Liver (tissue), 8 donors: ENCODE measurements at regions not wholly inside any gene's neighbourhood (a gene's known extent, or its start where the extent isn't known, plus 50 kb on each side); places are given as distances from the start of the nearest gene placed in this dataset.
"Not testable (repeated sequence)": the region's sequence is repeated elsewhere in the genome, so short reads cannot be mapped to it uniquely, and the experiment has no call there.

Source experiments
- DNase-seq: peaks from one replicate; pipeline ENCODE4 v3.0.0-alpha.2; 2017; ENCODE audit warnings: low spot score
- H3K27ac ChIP-seq, 2 donors: one replicate each; pipeline ENCODE4 v1.7.0; 2013; ENCODE audit warnings: inconsistent platforms in 2 of 2, low read length in 2 of 2, control low read depth in 1 of 2, low read depth in 1 of 2, mild to moderate bottlenecking in 1 of 2
- H3K27me3 ChIP-seq, 4 donors: one replicate each; pipeline versions ENCODE4 v1.6.1 to v1.7.0; 2013; ENCODE audit warnings: low read length in 3 of 4, inconsistent platforms in 1 of 4, mild to moderate bottlenecking in 1 of 4, moderate library complexity in 1 of 4; ENCODE audit not compliant: control insufficient read depth in 4 of 4, insufficient read depth in 4 of 4
- H3K36me3 ChIP-seq, 4 donors: one replicate each; pipeline versions ENCODE4 v1.6.1 to v1.7.0; 2013; ENCODE audit warnings: low read length in 3 of 4, mild to moderate bottlenecking in 3 of 4, low read depth in 1 of 4, moderate library complexity in 1 of 4; ENCODE audit not compliant: control insufficient read depth in 4 of 4, insufficient read depth in 3 of 4
- H3K4me1 ChIP-seq, 4 donors: one replicate each; pipeline versions ENCODE4 v1.6.1 to v1.7.0; 2013; ENCODE audit warnings: low read length in 3 of 4, mild to moderate bottlenecking in 3 of 4, moderate library complexity in 1 of 4; ENCODE audit not compliant: control insufficient read depth in 4 of 4, insufficient read depth in 4 of 4
- H3K4me3 ChIP-seq, 3 donors: one replicate each; pipeline versions ENCODE4 v1.6.1 to v1.7.0; 2013; ENCODE audit warnings: low read length in 3 of 3, control low read depth in 1 of 3, low read depth in 1 of 3, mild to moderate bottlenecking in 1 of 3
- H3K9ac ChIP-seq, 2 donors: one replicate each; pipeline ENCODE4 v1.7.0; 2013; ENCODE audit warnings: low read length in 2 of 2, mild to moderate bottlenecking in 2 of 2, moderate library complexity in 2 of 2, control low read depth in 1 of 2, low read depth in 1 of 2
- H3K9me3 ChIP-seq, 4 donors: one replicate each; pipeline versions ENCODE4 v1.6.1 to v1.7.0; 2013; ENCODE audit warnings: low read length in 3 of 4; ENCODE audit not compliant: control insufficient read depth in 4 of 4
- CTCF ChIP-seq: fragments of 150-350 bp; IDR thresholded peaks from 2 replicates; pipeline ENCODE4 v1.5.1; 2017; ENCODE audit warnings: improper control_type of control experiment, low read depth, low read length; ENCODE audit not compliant: missing input control
- EGR1 ChIP-seq, 2 donors: IDR thresholded peaks; 2 replicates each; pipeline ENCODE4 v1.6.1; 2016 to 2018; ENCODE audit warnings: antibody characterized with exemption in 2 of 2, low read depth in 2 of 2
- FOXA1 ChIP-seq: IDR thresholded peaks from 2 replicates; pipeline ENCODE4 v1.6.1; 2016; ENCODE audit warnings: antibody characterized with exemption
- FOXA2 ChIP-seq: IDR thresholded peaks from 2 replicates; pipeline ENCODE4 v1.6.1; 2016; ENCODE audit warnings: antibody characterized with exemption
- GABPA ChIP-seq, 2 donors: IDR thresholded peaks in 1 of 2; conservative IDR thresholded peaks in 1 of 2; 2 replicates each; pipeline ENCODE4 v1.6.1; 2016; ENCODE audit warnings: antibody characterized with exemption in 2 of 2, mild to moderate bottlenecking in 1 of 2, moderate library complexity in 1 of 2
- HNF4A ChIP-seq, 2 donors: conservative IDR thresholded peaks; 2 replicates each; pipeline ENCODE4 v1.6.1; 2016; ENCODE audit warnings: antibody characterized with exemption in 2 of 2, mild to moderate bottlenecking in 2 of 2
- JUND ChIP-seq, 2 donors: IDR thresholded peaks; 2 replicates each; pipeline ENCODE4 v1.6.1; 2016; ENCODE audit warnings: antibody characterized with exemption in 2 of 2
- MAX ChIP-seq: IDR thresholded peaks from 2 replicates; pipeline ENCODE4 v1.6.1; 2016; ENCODE audit warnings: antibody characterized with exemption
- NR2F2 ChIP-seq: IDR thresholded peaks from 2 replicates; pipeline ENCODE4 v1.6.1; 2016; ENCODE audit warnings: antibody characterized with exemption
- RAD21 ChIP-seq, 2 donors: IDR thresholded peaks; 2 replicates each; pipeline ENCODE4 v1.6.1; 2016; ENCODE audit warnings: antibody characterized with exemption in 2 of 2, mild to moderate bottlenecking in 2 of 2
- SP1 ChIP-seq: IDR thresholded peaks from 2 replicates; pipeline ENCODE4 v1.6.1; 2018; ENCODE audit warnings: antibody characterized with exemption, mild to moderate bottlenecking
- TAF1 ChIP-seq: conservative IDR thresholded peaks from 2 replicates; pipeline ENCODE4 v1.6.1; 2016; ENCODE audit warnings: antibody characterized with exemption, mild to moderate bottlenecking
- YY1 ChIP-seq: IDR thresholded peaks from 2 replicates; pipeline ENCODE4 v1.6.1; 2016; ENCODE audit warnings: antibody characterized with exemption, mild to moderate bottlenecking
- ZBTB33 ChIP-seq: IDR thresholded peaks from 2 replicates; pipeline ENCODE4 v1.6.1; 2016; ENCODE audit warnings: antibody characterized with exemption
- WGBS: extraction: QIAGEN DNeasy Blood & Tissue Kit; methylation state at CpG from one replicate; pipeline ENCODE4 v1.1.7; 2013; 5-methylcytosine and 5-hydroxymethylcytosine counted together
- donor health status: healthy.
- donor health status: healthy.
- donor health status: healthy.
- donor health status: healthy.
- donor health status: healthy.

DNA sequence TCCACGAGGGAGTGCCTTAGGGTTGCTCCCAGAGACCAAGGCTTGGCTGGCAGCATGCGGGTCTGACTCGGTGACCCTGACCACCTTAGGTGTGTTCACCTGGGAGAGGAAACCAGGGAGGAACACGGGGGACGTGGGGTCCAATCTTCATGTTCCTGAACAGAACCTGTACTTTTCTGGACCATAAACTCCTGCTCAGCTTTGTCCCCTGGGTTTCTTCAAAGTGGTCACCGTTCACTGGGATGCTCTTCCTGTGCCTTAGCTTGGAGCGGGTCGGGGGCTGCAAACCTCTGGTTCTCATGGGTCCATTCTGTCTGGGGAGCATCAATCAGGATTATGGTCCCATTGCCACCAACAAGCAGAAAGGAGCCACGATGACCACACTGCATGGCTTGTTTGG lies 333.5 kb downstream of the QKI start:
- TF ChIP-seq MAX (no peak), FOXA2 (no peak), GABPA (IDR thresholded peaks at IDR 0.05 in 1 of 2, conservative IDR thresholded peaks at IDR 0.05 in 1 of 2) (no peak)
- Histone ChIP-seq H3K4me1 (no peaks in the 10 kb centered on the region), H3K27ac (no peak overlapping the region), H3K9ac (no peak overlapping the region), H3K4me3 (no peak overlapping the region), H3K36me3 (no peaks in the 10 kb centered on the region), H3K27me3 (no peaks in the 10 kb centered on the region), H3K9me3 (no peaks in the 10 kb centered on the region)
- DNase-seq = no peak
- WGBS = 87% methylated on average over 9 of the region's 9 CpGs

- not testable (repeated sequence) for H3K36me3 ChIP-seq, H3K27ac ChIP-seq, H3K4me1 ChIP-seq, H3K4me3 ChIP-seq, H3K27me3 ChIP-seq, H3K9ac ChIP-seq, H3K9me3 ChIP-seq, DNase-seq
- 86% methylated on average over 5 of the region's 5 CpGs for WGBS
These were observed 332.5 kb downstream of the QKI start for GRCh38 chr6:163747058-163747457.

GRCh38 chr6:163745536-163746400 lies 331.2 kb downstream of the QKI start:
- Histone ChIP-seq H3K9me3 (no peaks in the 10 kb centered on the region), H3K4me1 (no peaks in the 10 kb centered on the region), H3K9ac (no peak overlapping the region), H3K4me3 (no peak overlapping the region), H3K27ac (no peak overlapping the region), H3K27me3 (no peaks in the 10 kb centered on the region), H3K36me3 (no peaks in the 10 kb centered on the region)
- TF ChIP-seq SP1 (no peak), FOXA1 (no peak), FOXA2 (no peak)
- 71% methylated on average over 10 of the region's 10 CpGs for WGBS
- DNase-seq = no peak

DNA sequence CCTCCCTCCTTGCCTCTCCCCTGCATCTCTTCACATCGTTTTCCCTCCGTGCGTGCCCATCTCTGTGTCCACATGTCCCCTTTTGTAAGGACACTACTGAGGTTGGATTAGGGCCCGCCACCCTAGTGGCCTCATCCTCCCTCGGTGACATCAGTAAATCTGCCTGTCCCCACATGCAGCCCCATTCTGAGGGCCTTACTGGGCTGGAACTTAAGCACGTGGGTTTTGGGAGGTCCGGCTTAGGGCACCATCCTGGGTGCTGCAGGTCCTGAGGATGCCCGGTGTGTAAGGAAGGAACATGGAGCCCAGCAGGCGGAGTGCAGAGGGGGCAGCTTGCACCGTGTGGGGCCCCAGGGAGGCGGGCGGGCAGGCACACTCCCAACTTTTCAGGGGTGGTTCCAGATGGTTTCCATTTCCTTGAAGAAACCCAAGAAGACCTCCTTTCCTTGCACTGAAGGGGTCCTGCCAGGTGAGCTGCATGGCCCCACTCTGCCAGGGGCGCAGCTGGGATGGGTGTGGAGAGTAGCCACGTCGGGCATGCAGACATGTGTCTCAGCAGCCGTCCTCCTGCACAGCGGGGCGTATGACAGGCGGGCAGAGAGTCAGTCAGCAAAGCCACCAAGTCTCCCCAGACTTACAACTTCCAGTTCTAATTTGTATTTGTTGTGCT lies 329.9 kb downstream of the QKI start:
- WGBS = 96% methylated on average over 19 of the region's 19 CpGs
- H3K4me1 ChIP-seq = no peaks in the 10 kb centered on the region
- TF ChIP-seq EGR1 (IDR thresholded peaks at IDR 0.05; ENCODE audit: low read depth in 2 of 2) = no peak
- H3K27ac ChIP-seq = no peak overlapping the region
- no peak overlapping the region for H3K4me3 ChIP-seq
- no peak for DNase-seq
- H3K36me3 ChIP-seq = no peaks in the 10 kb centered on the region
- no peaks in the 10 kb centered on the region for H3K9me3 ChIP-seq
- no peak overlapping the region for H3K9ac ChIP-seq
- no peaks in the 10 kb centered on the region for H3K27me3 ChIP-seq

DNA sequence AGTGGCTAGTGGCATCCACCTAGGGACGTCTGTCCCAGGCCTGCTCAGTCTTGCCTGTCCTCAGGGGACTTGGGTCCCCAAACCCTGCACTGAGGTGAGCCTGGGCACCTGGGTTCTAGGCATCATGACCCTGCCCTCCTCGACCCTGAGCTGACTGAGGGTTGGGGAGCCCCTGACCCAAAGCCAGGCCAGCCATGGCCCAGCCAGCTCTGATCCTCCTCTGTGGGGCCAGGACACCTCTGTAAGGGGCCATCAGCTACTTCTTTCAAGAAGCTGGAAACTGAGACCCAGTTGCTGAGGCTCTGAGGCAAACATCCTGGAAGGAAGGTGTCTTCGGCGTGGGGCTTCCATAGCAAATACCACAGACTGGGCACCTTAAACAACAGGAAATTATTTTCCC lies 329.3 kb downstream of the QKI start:
- H3K9me3 ChIP-seq = no peaks in the 10 kb centered on the region
- WGBS = 86% methylated on average over 4 of the region's 4 CpGs
- H3K27me3 ChIP-seq = no peaks in the 10 kb centered on the region
- H3K9ac ChIP-seq = no peak overlapping the region
- no peak overlapping the region for H3K27ac ChIP-seq
- H3K4me3 ChIP-seq = no peak overlapping the region
- H3K36me3 ChIP-seq = no peaks in the 10 kb centered on the region
- H3K4me1 ChIP-seq = no peaks in the 10 kb centered on the region
- DNase-seq = no peak
- no peak for TF ChIP-seq MAX
- no peak for TF ChIP-seq GABPA (IDR thresholded peaks at IDR 0.05 in 1 of 2, conservative IDR thresholded peaks at IDR 0.05 in 1 of 2)
- no peak for TF ChIP-seq NR2F2
- no peak for TF ChIP-seq HNF4A (conservative IDR thresholded peaks at IDR 0.05)
- TF ChIP-seq FOXA2 = no peak
- no peak for TF ChIP-seq ZBTB33
- no peak for TF ChIP-seq FOXA1
- TF ChIP-seq YY1 = no peak
- TF ChIP-seq JUND (IDR thresholded peaks at IDR 0.05) = no peak
- TF ChIP-seq TAF1 = no peak
- TF ChIP-seq CTCF = no peak
- TF ChIP-seq RAD21 (IDR thresholded peaks at IDR 0.05) = no peak
